Liver (tissue), 8 donors: ENCODE measurements at regions not wholly inside any gene's neighbourhood (a gene's known extent, or its start where the extent isn't known, plus 50 kb on each side); places are given as distances from the start of the nearest gene placed in this dataset.

Experiments used
- DNase-seq: peaks from one replicate; pipeline ENCODE4 v3.0.0-alpha.2; 2017; ENCODE audit warnings: low spot score
- H3K27ac ChIP-seq, 2 donors: one replicate each; pipeline ENCODE4 v1.7.0; 2013; ENCODE audit warnings: inconsistent platforms in 2 of 2, low read length in 2 of 2, control low read depth in 1 of 2, low read depth in 1 of 2, mild to moderate bottlenecking in 1 of 2
- H3K27me3 ChIP-seq, 4 donors: one replicate each; pipeline versions ENCODE4 v1.6.1 to v1.7.0; 2013; ENCODE audit warnings: low read length in 3 of 4, inconsistent platforms in 1 of 4, mild to moderate bottlenecking in 1 of 4, moderate library complexity in 1 of 4; ENCODE audit not compliant: control insufficient read depth in 4 of 4, insufficient read depth in 4 of 4
- H3K36me3 ChIP-seq, 4 donors: one replicate each; pipeline versions ENCODE4 v1.6.1 to v1.7.0; 2013; ENCODE audit warnings: low read length in 3 of 4, mild to moderate bottlenecking in 3 of 4, low read depth in 1 of 4, moderate library complexity in 1 of 4; ENCODE audit not compliant: control insufficient read depth in 4 of 4, insufficient read depth in 3 of 4
- H3K4me1 ChIP-seq, 4 donors: one replicate each; pipeline versions ENCODE4 v1.6.1 to v1.7.0; 2013; ENCODE audit warnings: low read length in 3 of 4, mild to moderate bottlenecking in 3 of 4, moderate library complexity in 1 of 4; ENCODE audit not compliant: control insufficient read depth in 4 of 4, insufficient read depth in 4 of 4
- H3K4me3 ChIP-seq, 3 donors: one replicate each; pipeline versions ENCODE4 v1.6.1 to v1.7.0; 2013; ENCODE audit warnings: low read length in 3 of 3, control low read depth in 1 of 3, low read depth in 1 of 3, mild to moderate bottlenecking in 1 of 3
- H3K9ac ChIP-seq, 2 donors: one replicate each; pipeline ENCODE4 v1.7.0; 2013; ENCODE audit warnings: low read length in 2 of 2, mild to moderate bottlenecking in 2 of 2, moderate library complexity in 2 of 2, control low read depth in 1 of 2, low read depth in 1 of 2
- H3K9me3 ChIP-seq, 4 donors: one replicate each; pipeline versions ENCODE4 v1.6.1 to v1.7.0; 2013; ENCODE audit warnings: low read length in 3 of 4; ENCODE audit not compliant: control insufficient read depth in 4 of 4
- ATF3 ChIP-seq: IDR thresholded peaks from 2 replicates; pipeline ENCODE4 v1.6.1; 2016; ENCODE audit warnings: antibody characterized with exemption
- CTCF ChIP-seq: fragments of 150-350 bp; IDR thresholded peaks from 2 replicates; pipeline ENCODE4 v1.5.1; 2017; ENCODE audit warnings: improper control_type of control experiment, low read depth, low read length; ENCODE audit not compliant: missing input control
- EGR1 ChIP-seq, 2 donors: IDR thresholded peaks; 2 replicates each; pipeline ENCODE4 v1.6.1; 2016 to 2018; ENCODE audit warnings: antibody characterized with exemption in 2 of 2, low read depth in 2 of 2
- FOXA1 ChIP-seq: IDR thresholded peaks from 2 replicates; pipeline ENCODE4 v1.6.1; 2016; ENCODE audit warnings: antibody characterized with exemption
- FOXA2 ChIP-seq: IDR thresholded peaks from 2 replicates; pipeline ENCODE4 v1.6.1; 2016; ENCODE audit warnings: antibody characterized with exemption
- GABPA ChIP-seq, 2 donors: IDR thresholded peaks in 1 of 2; conservative IDR thresholded peaks in 1 of 2; 2 replicates each; pipeline ENCODE4 v1.6.1; 2016; ENCODE audit warnings: antibody characterized with exemption in 2 of 2, mild to moderate bottlenecking in 1 of 2, moderate library complexity in 1 of 2
- HNF4A ChIP-seq, 2 donors: conservative IDR thresholded peaks; 2 replicates each; pipeline ENCODE4 v1.6.1; 2016; ENCODE audit warnings: antibody characterized with exemption in 2 of 2, mild to moderate bottlenecking in 2 of 2
- NR2F2 ChIP-seq: IDR thresholded peaks from 2 replicates; pipeline ENCODE4 v1.6.1; 2016; ENCODE audit warnings: antibody characterized with exemption
- RAD21 ChIP-seq, 2 donors: IDR thresholded peaks; 2 replicates each; pipeline ENCODE4 v1.6.1; 2016; ENCODE audit warnings: antibody characterized with exemption in 2 of 2, mild to moderate bottlenecking in 2 of 2
- RXRA ChIP-seq, 2 donors: IDR thresholded peaks; 2 replicates each; pipeline ENCODE4 v1.6.1; 2017 to 2018; ENCODE audit warnings: antibody characterized with exemption in 2 of 2, mild to moderate bottlenecking in 1 of 2
- SP1 ChIP-seq: IDR thresholded peaks from 2 replicates; pipeline ENCODE4 v1.6.1; 2018; ENCODE audit warnings: antibody characterized with exemption, mild to moderate bottlenecking
- YY1 ChIP-seq: IDR thresholded peaks from 2 replicates; pipeline ENCODE4 v1.6.1; 2016; ENCODE audit warnings: antibody characterized with exemption, mild to moderate bottlenecking
- WGBS: extraction: QIAGEN DNeasy Blood & Tissue Kit; methylation state at CpG from one replicate; pipeline ENCODE4 v1.1.7; 2013; 5-methylcytosine and 5-hydroxymethylcytosine counted together
- TF ChIP-seq, protein P1 (sequence below): IDR thresholded peaks from 2 replicates; pipeline ENCODE4 v1.6.1; 2016; ENCODE audit warnings: antibody characterized with exemption
- donor health status: healthy.
- donor health status: healthy.
- donor health status: healthy.
- donor health status: healthy.
- donor health status: healthy.

DNA sequence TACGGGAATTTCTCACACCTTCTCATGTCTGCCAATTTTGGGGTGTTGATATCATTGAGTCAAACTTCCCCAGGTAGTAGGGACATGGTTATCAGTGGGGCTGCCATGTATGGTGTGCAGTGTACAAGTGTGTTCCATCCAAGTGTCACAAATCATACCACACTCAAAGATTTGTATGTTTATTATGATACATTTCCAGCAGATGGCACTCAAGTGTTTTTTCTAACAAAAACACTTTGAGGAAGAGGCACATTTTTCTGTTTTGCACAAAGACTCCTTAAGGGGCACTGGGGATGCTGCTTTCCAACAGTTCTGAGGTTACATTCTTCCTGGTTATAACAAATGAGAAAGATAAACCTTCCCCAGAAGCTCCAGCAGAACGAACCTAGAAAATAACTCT is 414.5 kb downstream of the REEP3 start:
- WGBS = 64% methylated on average over 2 of the region's 2 CpGs

DNA sequence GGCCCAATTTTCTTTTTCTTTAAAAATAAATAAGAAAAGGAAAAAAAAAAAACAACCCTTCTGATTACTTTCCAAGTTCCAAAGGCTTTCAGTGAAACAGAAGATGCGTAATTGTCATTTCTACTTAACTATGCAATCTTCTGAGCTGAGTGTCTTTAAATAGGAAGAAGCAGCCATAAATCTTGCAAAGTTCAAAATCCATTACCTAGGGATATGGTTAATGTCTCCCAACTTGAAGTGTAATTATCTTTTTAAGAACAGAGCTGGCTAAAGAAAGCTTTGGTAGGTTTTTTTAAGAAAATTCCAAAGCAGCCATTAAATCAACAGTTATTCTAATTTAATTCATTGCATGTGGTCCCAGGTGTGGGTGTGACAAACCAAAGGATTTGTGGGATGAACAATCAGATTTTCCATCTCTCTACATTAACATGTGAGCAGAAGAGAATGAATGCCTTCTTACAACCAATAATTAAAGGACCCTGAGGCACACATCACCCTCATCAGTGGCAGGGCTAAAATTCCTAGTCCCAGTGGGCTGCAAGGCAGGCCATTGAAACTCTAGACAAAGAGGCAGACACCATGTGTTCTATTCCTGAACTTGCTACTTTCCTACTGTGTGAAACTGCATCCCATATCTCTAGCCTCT is 419.2 kb downstream of the REEP3 start:
- no peak for DNase-seq
- no peaks in the 10 kb centered on the region for H3K4me1 ChIP-seq
- no peak for TF ChIP-seq HNF4A (conservative IDR thresholded peaks at IDR 0.05)
- TF ChIP-seq NR2F2 = no peak
- H3K9me3 ChIP-seq = no peaks in the 10 kb centered on the region
- H3K27ac ChIP-seq = no peak overlapping the region
- no peak overlapping the region for H3K4me3 ChIP-seq
- 88% methylated on average over 1 of the region's 1 CpG for WGBS
- no peaks in the 10 kb centered on the region for H3K36me3 ChIP-seq
- H3K27me3 ChIP-seq = no peaks in the 10 kb centered on the region
- H3K9ac ChIP-seq = no peak overlapping the region

More for the DNA sequence above, 414.5 kb downstream of the REEP3 start:
- no peaks in the 10 kb centered on the region for H3K9me3 ChIP-seq
- TF ChIP-seq ATF3 = no peak
- TF ChIP-seq FOXA1 = no peak
- no peak for TF ChIP-seq CTCF
- TF ChIP-seq RXRA (IDR thresholded peaks at IDR 0.05) = no peak
- TF ChIP-seq, protein P1, sequence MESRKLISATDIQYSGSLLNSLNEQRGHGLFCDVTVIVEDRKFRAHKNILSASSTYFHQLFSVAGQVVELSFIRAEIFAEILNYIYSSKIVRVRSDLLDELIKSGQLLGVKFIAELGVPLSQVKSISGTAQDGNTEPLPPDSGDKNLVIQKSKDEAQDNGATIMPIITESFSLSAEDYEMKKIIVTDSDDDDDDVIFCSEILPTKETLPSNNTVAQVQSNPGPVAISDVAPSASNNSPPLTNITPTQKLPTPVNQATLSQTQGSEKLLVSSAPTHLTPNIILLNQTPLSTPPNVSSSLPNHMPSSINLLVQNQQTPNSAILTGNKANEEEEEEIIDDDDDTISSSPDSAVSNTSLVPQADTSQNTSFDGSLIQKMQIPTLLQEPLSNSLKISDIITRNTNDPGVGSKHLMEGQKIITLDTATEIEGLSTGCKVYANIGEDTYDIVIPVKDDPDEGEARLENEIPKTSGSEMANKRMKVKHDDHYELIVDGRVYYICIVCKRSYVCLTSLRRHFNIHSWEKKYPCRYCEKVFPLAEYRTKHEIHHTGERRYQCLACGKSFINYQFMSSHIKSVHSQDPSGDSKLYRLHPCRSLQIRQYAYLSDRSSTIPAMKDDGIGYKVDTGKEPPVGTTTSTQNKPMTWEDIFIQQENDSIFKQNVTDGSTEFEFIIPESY = no peak
- TF ChIP-seq YY1 = no peak
- TF ChIP-seq RAD21 (IDR thresholded peaks at IDR 0.05) = peak in 1 of 2 donors; percentile 24
- TF ChIP-seq EGR1 (IDR thresholded peaks at IDR 0.05; ENCODE audit: low read depth in 2 of 2) = no peak
- H3K4me3 ChIP-seq = no peak overlapping the region
- H3K36me3 ChIP-seq = no peaks in the 10 kb centered on the region
- H3K27ac ChIP-seq = no peak overlapping the region
- H3K4me1 ChIP-seq = no peaks in the 10 kb centered on the region
- no peaks in the 10 kb centered on the region for H3K27me3 ChIP-seq
- H3K9ac ChIP-seq = no peak overlapping the region
- no peak for DNase-seq

- DNase-seq = no peak
- no peaks in the 10 kb centered on the region for H3K36me3 ChIP-seq
- H3K9ac ChIP-seq = no peak overlapping the region
- peaks cover 0 to 13% (median under 1%) of the 10 kb centered on the region in 4 donors for H3K9me3 ChIP-seq
- WGBS = 64% methylated on average over 2 of the region's 2 CpGs
- H3K4me3 ChIP-seq = no peak overlapping the region
- H3K27me3 ChIP-seq = no peaks in the 10 kb centered on the region
- no peak for TF ChIP-seq EGR1 (IDR thresholded peaks at IDR 0.05; ENCODE audit: low read depth in 2 of 2)
- TF ChIP-seq CTCF = no peak
- TF ChIP-seq NR2F2 = no peak
- no peak for TF ChIP-seq SP1
- TF ChIP-seq FOXA2 = no peak
- no peak for TF ChIP-seq GABPA (IDR thresholded peaks at IDR 0.05 in 1 of 2, conservative IDR thresholded peaks at IDR 0.05 in 1 of 2)
- no peaks in the 10 kb centered on the region for H3K4me1 ChIP-seq
- H3K27ac ChIP-seq = no peak overlapping the region
Observed at GRCh38 chr10:63964406-63964805, 443.2 kb downstream of the REEP3 start.
